Stromal cell of bone marrow (primary cell): ENCODE measurements at regions not wholly inside any gene's neighbourhood (a gene's known extent, or its start where the extent isn't known, plus 50 kb on each side); places are given as distances from the start of the nearest gene placed in this dataset.

Source experiments
- DNase-seq: peaks from one replicate; pipeline ENCODE4 v3.0.0-alpha.2; 2012; ENCODE audit warnings: low read depth

DNA sequence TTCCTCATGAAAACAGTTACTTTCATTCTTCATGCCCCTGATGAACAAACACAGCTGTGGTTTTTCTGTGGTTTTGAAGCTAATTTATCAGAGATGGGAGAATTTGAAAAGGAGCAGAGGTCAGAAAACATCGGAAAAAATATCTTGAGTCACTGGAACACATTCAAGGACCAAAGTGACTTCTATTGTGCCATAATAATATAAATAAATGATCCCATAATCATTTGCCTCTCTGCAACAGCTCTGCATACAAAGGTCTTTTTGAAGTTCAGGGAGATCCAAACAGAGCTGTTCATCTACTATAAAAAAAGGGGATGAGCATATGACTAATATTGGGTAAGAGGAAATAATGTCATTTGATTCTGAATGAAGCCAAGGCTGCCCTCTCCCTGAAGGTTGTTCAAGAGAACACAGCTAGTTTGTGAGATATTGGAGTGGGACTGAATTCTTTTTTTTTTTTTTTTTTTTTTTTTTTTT, 201.3 kb upstream of the GALNT5 start:
- peak; percentile 62 for DNase-seq

DNA sequence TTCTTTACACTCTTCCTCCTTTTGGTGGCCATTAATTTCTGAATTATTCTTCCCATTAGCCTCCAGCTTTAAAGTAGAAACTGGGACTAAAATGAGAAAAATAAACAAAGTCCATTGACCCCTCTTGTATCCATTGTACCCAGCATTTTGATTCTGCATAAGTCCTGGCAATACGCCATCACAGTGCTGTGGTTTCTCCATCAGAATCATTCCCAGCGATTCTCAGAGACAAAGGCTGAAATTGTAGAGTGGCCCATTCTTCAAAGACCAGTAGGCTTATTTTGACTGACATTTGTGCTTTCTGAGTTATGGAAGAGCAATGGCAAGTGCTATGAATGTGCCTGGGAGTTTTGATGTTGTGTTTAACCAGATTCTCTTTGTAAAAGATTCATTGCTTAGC, 199.3 kb upstream of the GALNT5 start:
- DNase-seq, result no peak

DNA sequence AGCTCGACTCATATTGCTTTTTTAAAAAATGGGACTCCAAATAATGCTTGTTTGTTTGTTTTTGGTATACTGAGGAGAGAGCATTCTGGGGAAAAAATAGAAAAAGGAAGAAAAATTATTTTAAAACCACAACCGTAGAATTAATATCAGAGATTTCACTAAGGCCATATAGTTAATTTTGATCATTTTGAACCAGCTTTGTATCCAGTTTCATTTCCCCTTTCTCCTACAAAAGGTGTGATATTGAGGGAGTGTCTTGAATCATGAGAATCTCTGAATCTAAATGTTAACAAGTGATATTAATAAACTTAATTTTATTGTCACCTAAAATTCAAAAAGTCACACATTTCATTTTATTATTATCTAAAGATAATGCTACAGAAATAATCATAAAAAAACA, 198.5 kb upstream of the GALNT5 start:
- DNase-seq, result no peak

GRCh38 chr2:157061799-157062198, 195.7 kb upstream of the GALNT5 start:
- DNase-seq, result no peak

DNA sequence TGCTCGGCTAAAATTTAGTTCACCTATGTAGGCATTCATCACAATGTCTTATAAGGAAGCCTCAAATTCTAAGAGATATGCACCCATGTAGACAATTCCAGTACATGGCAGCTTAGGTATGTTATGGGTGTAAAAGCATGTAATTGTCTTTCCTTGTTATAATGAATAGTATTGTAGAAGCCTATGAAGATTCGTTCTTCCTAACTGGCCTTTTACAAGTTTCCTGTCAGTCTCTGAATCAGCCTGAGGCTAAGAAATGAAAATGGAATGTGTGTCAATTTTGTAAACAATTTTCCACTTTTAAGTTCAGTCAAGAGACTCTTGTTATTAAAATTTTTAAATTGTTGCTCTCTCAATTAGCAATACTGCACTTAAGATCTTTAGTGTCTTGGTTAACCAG, 189.9 kb upstream of the GALNT5 start:
- DNase-seq, result no peak

DNA sequence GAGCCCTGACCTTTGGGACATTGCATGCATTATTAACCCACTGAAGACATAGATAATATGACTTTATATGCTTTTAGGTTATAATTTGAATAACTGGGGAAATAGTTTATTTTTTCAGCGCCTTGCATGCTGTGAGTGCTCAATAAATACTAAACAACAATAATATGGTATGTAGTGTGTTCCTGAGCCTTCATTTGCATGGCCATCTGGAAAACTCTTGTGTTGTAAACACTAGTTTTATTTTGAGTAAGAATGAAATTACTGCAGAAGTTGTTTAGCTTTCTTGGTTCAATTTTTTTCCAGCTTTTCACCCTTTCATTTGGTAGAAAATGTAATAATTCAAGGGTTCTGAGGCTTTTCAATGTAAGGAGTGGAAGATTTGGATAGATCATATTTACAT, 189.3 kb upstream of the GALNT5 start:
- DNase-seq, result no peak

DNA sequence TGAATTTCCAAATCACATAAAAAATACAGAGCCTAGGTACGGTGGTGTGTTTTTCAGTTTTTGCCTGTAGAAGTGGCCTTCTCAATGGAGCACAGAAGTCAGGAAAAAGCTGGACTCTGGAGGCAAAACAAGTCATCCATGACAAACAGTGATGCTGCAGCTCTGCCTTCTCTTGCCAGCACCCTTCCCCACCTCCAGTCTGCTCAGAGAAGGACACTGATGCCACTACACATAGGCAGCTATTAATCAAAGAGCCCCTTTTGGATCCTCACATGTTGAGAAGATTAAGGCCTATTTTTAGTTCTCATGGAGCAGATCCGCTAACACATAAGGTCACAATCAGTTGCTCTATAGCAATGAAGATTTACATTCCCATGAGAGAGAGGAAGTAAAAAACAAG, 181.6 kb upstream of the GALNT5 start:
- no peak for DNase-seq

DNA sequence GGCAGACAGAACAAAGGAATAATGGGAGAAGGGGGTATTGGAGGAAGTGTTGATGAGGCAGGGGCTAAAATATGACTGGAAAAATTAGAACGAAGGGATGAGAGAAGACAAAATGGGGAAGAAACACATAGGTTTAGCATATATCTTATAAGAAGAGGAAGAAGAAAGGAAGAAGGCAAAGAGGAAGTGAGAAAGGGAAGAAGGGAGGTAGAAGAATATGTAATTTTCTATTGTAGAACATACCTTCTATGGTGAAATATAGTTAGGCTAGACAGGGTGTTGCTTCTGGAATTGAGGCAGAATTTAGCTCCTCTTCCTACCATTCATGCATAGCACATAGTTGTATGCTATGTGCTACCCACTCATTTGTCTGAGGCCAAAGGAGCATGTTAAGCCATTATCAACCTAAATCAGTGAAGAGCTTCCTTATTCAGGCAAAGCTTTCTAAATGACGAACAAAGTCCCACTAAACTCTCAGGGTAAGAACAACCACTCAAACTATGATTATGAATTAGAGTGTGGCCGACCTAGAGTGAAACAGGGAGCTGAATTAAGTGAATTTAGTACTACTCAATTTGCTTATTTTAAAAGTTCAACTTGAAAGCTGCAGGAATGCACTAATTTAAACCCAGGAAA, 180.9 kb upstream of the GALNT5 start:
- no peak for DNase-seq

DNA sequence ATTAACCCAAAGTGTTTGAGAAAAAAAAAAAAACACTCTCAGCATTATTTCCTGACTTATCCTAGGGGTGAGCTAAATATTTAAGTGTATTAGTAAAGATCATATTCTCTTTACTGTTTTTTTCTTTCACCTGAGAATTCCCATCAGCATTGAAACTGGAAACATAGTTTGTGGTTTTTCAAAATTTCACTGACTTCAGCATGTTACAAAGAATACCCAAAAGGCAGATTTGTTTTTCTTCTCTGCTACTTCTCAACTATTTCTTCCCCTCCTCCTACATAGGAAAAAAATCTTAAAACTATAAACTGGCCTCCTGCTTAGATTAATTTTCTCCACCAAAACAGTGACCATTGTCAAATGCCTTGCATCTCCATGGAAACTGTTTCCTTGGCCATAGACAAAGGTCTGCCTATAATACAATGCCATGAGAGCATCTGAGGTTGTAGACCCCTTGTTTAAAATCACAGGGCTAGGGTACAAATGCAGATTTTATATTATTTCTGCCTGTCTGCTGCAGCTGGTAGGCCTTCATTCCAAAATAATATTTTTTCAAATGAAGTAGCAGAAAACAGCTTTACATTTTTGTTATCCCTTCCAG, 179.7 kb upstream of the GALNT5 start:
- no peak for DNase-seq

- DNase-seq, result no peak
Measured at GRCh38 chr2:157082950-157083349, 174.6 kb upstream of the GALNT5 start.

GRCh38 chr2:157085522-157085921, 172.0 kb upstream of the GALNT5 start:
- DNase-seq, result no peak

GRCh38 chr2:157087373-157088002, 170.0 kb upstream of the GALNT5 start:
- DNase-seq, result peak; percentile 68

DNA sequence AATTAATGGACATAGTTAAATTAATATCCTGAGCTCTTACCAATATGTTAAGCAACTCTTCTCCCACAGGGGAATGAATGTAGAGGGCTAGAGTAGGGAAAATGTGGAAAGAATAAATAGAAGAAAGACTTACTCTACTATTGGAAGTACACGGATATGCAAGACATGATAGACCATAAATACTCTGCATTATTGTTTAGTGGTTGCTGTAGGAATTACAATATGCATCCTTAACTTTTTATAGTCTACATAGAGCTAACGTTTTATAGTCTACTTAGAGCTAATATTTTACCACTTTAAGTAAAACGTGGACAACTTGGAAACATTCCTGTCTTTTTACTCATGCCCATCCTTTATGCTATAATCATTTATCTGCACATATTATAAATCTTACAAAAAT, 163.8 kb upstream of the GALNT5 start:
- no peak for DNase-seq

DNA sequence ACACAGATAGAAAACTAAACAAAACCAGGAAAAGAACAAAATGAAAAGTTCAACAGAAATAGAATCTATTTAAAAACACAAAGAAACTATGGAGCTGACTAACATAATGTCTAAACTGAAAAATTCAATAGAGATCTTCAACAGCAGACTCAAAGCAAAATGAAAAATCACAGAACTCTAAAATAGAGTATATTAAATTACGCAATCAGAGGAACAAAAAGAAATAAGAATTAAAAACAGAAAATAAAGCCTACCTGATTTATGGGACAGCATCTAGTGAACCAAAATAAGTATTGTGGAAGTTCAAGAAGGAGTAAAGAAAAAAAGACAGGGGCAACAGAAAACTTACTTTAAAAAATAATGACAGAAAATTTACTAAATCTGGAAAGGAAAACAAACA, 152.1 kb upstream of the GALNT5 start:
- DNase-seq, result no peak

DNA sequence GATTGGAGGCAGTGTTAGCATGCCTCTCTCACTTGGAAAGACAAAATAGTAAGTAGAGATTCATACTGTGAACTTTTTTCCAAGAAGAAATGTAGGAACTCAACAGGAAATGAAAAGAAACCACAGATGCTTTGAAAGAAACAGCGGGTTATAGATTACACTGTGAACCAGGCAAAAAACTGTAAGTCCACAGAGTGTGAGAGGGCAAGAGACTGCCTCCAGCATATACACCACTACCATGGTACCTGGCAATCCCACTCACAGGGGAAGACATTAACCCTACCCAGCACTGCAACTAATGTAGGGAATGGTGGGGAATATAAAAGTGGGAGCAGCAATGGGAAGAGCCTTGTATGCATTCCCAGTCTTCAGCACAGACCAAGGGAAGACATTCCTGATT, 150.6 kb upstream of the GALNT5 start:
- no peak for DNase-seq

GRCh38 chr2:157107460-157107859, 150.0 kb upstream of the GALNT5 start:
- no peak for DNase-seq

GRCh38 chr2:157107877-157108276, 149.6 kb upstream of the GALNT5 start:
- DNase-seq, result no peak

DNA sequence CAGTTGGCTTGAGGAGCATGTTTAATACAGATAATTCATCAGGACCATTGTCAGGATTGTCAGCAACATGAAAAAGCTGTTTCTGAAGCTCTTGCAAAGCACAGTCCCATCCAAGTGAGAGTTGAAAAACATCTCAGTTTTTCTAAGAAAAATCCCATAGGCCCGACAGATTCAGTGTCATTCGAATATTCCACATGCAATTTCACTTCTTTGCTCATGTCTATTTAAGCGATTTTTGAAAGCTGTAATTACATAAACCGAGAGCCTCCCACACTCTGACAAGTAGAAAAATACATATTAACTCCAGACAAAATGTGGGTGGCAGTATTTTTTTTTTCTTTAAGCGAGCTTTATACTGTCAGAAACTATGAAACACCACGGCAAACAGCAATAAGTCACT, 134.7 kb upstream of the GALNT5 start:
- DNase-seq, result no peak

GRCh38 chr2:157124731-157125130, 132.8 kb upstream of the GALNT5 start:
- no peak for DNase-seq

DNA sequence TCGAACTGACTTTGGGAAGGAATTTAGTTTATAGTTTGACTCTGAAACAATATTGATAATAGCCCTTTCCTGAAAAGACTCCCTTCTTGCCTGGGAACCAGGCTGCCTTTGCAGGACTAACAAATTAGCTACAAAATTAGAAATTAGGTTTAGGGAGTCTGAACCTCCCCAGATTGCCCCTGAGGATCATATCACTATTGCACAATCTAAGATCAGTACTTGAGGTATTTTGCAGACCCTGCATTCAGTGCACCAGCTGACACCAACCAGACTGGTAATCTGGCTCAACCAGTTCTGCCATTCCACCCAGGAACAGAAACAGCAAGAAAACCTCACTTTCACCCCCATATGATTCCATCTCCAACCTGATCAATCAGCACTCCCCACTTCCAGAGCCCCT, 131.8 kb upstream of the GALNT5 start:
- DNase-seq, result no peak

- DNase-seq, result no peak
Measured at GRCh38 chr2:157127249-157128012, 130.1 kb upstream of the GALNT5 start.

DNA sequence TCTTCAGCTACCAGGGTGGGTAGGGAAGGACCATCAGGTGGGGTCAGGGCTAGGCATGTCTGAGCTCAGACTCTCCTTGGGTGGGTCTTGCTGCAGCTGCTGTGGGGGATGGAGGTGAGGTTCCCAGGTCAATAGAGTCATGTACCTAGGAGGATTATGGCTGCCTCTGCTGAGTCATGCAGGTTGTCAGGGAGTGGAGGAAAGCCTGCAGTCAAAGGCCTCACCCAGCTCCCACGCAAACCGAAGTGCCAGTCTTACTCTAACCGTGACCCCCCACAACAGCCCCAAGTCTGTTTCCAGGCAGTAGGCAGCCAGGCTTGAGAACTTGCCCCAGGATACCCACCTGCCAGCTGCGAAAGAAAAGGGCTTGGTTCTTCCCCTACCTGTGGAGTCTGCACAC, 113.6 kb upstream of the GALNT5 start:
- DNase-seq, result no peak

DNA sequence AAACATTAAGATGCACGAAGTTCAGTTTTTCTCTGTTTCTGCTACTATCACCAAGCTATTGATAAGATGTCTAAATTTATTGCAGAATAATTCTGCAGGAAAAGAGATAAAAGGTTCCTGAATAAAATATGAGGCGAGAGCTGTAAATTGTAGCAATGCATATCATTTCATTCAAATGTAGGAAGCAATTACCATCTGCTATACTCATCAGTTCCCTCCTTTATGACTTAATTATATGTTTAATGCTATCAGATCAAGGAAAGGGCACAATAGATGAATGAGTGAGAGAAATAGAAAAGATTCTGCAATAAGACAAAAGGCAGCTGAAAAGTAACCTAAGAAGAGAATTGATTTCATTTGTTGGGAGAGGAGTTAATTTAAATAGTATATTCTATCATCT, 108.2 kb upstream of the GALNT5 start:
- DNase-seq, result no peak
